CD4-positive, alpha-beta T cell treated with Interferon gamma for 1 hour (primary cell): ENCODE measurements at regions not wholly inside any gene's neighbourhood (a gene's known extent, or its start where the extent isn't known, plus 50 kb on each side); places are given as distances from the start of the nearest gene placed in this dataset.

ENCODE experiments used
- DNase-seq: peaks from one replicate; pipeline ENCODE4 v3.0.0-alpha.2; 2020

DNA sequence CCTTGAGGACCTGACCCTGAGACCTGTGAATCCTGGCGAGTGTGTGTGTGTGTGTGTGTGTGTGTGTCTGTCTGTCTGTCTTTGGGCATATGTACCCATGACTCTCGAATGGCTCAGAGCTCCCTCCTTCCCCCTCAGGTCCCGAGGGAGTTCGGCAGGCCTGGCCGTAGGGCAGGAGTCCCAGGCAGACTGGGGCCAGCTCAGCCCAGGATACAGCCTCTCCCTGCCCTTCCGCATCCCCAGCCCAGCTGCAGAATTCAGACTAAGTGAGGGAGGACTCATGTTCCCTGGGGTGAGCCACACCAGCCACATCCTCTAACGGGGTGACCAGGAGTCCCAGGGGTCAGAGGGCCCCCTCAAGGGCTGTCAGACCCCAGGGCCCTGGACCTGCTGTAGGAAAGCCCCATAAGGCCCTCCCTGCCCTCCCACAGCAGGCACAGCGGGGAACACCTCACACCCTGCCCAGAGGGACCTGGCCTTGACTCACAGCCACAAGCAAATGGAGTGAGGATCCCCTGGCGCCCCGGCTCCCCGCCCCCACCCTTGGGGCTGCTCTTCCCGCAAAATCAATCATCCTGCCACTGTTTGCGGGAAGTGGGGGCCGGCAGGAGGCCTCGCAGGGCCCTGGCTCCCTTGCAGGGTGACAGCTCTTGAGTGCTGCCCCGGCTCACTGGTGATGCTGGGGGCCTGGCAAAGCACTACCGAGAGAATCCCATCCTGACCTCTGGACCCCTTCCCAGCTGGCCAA is 101.7 kb upstream of the CASZ1 start:
- DNase-seq, result no peak

DNA sequence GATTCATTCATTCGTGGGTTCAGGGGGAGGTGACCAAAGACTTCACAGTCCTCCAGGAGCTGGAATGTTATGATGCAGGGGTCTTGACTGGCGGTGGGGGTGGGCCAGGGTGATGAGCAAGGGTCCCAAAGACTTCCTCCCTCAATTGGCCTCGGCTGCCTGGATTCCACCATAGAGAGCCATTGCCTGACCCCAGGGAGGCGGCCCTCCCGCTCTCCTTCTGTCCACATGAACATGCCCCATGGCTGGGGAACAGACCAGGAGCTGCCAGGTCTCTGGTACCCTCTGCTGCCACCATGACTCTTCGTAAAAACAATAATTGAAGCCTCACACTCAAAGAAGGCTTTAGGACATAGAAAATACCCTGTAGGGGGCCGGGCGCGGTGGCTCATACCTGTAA is 102.5 kb upstream of the CASZ1 start:
- DNase-seq, result no peak

DNA sequence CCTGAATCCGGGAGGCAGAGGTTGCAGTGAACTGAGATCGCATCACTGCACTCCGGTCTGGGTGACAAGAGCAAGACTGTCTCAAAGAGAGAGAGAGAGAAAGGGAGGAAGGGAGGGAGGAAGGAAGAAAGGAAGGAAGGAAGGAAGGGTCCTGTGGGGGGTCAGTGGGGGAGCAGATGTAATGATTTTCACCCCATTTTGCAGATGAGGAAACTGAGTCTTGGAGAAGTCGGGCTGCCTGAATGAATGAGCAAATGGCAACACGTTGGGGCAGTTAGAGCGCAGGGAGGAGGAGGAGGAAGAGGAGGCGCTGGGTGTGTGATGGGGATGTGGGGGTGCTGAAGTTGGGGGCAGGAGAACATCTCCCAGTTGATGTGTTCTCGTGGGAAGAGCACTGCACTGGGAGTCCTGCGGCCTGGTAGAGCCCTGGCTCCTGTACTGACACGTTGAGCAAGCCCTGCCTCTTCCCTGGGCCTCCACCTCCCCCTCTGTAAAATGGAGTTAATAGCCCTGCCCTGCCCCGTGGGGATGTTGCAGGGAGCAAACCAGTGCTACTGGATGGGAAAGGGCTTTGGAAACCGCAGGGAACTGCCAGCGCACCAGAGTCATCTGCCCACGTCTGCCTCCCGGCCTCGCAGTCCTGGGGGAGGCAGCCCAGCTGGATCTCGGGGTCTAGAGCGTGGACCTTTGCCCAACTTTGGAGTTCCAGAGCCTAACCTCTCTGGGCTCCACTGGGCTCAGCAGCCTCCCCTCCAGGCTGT is 103.2 kb upstream of the CASZ1 start:
- DNase-seq, result no peak

DNA sequence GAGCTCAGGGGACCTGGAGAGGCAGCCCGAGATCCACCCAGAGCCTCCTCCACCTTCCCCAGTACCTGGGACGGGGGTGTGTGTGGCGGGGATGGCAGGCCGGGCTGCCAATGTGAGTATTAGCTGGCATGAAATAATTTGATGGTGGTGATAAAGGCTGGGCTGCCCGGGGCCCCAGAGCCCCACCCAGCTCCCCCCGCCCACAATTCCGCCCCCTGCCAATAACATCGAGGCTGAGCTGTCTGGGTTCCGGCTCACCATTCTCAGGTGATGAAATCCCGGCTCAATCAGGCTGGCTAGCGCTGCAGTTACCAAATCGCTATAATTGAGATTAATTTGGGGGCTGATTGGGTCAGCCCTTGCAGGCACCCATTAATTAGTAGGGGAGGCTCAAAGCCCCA is 103.8 kb upstream of the CASZ1 start:
- DNase-seq, result no peak

DNA sequence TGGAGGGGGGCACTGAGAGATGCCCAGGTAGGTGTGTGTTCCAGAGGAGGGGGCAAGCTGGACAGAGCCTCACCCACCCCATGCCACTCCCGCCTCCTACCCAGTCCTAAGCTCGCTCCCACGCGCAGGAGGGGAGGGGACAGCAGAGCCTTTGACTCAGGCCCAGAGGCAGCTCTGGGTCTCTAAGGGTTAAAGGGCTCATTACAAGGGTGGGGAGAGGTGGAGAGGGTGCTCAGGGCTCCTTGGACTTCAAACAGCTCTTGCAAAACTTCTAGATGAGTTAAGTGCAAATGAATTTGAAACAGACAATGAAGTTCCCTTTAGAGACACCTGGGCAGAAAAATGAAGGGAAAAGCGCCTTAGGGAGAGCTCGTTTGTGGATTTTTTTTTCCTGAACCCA is 104.2 kb upstream of the CASZ1 start:
- DNase-seq, result no peak

DNA sequence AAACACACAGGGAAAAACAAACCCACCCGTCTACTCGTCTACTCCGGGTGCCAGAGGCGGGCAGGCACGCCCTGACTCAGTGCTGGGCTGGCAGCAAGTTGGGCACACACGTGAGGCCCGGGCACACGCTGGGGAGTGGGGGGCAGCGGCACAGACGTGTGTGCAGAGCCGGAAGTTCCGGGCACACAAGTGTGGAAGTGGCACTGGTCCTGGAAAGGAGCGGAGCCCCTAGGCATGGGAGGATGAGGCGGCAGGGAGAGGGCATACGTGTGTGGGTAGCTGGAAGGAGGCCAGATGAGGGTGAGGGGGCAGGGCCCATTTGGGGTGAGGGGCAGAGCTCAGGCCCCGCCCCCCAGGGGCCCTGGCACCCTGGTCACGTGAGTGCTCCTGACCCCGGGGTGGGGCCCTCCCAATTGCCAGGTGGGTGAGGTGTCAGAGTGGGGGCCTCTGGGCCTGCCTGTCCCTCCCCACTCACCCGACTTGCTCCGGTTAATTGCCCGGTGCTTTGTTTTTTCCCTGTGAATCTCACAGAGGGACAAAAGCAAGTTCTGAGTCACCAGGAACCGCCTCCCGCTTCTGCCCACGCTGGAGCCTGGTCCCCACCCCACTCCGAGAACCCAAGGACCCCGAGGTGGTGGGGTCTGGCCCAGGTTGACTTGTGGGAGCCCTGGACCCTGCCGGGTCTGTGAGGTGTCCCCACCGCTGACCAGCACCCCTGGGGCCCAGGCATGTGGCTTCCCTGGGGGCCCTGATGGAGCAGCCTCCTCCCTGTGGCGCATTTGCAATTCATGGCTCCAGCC is 104.8 kb upstream of the CASZ1 start:
- DNase-seq, result no peak

DNA sequence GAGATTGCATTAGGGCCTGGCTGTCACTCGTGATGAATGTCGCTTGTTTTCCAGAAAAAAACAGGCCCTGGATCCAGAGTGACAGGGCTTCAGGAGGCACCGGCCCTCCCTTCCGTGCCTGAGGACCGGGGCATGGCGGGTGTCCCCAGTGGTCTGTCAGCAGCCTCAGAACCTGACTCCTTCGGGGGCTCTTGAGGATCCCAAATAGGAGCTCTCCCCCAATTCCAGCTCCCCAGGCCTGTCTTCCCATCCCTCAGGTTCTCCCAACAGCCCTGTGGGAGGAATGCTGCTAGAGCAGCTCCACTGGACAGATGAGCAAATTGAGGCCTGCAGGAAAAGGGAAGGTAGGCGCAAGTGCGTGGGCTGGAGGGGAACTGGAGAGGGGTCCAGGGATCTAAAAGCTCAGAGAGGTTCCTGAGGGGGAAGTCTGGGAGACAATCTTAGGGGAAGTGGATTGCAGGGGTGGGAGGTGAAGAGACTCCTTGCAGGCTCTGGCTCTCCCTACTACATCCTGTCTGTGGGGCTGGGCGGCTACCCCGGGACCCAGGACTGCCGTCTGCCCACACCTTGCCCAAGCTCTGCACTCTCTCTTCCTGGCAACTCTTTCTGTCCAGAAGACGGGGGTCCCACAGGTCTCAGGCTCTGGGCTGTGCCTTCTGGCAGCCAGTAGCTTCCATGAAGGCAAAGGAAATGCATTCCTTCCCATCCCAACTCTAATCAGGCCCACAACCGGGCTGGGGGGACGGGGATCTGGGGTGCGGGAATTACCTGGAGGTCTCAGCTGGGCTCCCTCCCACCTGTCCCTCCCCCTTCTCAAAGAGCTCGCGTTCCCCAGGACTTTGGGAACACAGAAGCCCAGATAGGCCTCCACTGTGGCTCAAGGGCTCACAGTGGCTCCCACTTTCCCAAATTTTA is 105.7 kb upstream of the CASZ1 start:
- DNase-seq, result no peak

DNA sequence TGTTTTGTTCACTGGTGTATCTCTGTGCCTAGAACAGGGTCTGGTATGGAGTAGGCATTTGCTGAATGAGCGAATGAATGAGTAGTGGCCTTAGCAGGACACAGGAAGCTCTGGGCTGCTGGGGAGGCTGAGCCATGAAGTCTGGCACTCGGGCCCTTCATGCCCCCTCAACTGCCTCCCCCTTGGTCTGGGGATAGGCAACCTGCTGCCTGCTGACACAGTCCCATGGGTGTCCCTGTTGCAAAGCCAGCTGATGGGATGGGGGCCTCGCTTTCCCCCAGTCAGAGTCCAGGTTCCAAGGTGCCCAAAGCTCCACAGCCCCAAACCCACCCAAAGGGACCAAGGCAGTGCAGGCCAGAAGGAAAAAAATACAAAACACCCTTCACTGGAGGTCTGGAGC is 107.0 kb upstream of the CASZ1 start:
- DNase-seq, result no peak

DNA sequence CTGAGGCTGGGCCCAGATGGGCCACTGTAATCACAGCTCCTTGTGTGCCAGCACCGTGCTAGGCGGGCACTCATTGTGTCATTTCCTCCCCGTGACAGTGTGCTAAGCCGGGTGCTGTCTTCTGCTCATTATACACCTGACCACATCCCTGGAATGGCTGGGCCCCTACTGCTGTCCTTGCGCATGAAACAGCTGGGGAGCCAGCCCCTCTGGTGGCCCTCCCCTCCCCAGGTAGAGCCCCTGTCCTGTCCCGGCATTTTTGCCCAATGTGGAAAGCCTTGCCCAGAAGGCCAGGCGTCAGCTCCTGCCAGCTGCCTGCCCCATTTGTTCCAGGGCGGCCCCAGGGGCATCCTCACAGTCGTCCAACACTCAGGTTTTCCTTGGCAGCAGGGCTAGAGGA is 107.4 kb upstream of the CASZ1 start:
- DNase-seq, result no peak

DNA sequence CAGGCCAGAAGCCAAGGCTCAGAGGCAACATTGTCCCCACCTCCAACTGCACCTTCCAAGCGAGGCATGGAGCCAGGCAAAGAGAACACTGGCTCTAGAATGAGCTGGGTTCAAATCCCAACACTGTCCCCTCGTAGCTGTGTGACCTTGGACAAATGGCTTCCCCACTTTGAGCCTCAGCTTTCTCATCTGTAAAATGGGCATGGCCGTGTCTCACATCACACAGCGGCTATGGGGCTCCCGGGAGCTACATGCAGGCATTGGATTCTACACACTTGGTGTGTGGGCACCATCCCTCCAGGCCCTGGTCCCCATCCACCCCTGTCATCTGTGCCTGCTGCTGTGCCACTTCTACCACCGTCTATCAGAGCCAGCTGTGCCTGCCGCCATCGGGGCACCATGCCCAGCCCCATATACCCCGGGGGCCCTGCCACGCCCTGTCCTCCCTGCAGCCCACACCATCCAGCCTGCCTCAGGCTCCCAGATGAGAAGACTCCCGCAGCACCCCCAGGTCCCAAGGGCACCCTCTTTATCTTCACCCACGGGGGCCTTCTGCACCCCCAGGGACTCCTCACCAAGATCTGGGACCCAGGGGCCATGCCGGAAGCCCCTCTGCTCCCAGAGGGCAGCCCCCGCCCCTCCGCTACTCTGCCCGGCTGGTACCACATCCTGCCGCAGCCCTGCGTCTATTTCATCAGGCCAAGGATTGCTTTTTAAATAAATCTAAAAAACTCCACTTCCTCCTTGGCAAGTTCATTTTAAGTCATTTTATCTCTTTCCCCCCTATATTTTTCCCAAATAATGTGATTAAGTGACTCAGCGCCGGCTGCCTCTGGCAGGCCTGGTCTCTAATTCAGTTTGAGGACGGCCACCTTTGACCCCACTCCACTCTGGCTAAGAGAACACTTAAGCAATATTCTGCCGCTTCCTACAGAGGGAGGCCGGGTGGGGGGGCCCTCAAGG is 107.8 kb upstream of the TARDBP start:
- peak; percentile 24 for DNase-seq

DNA sequence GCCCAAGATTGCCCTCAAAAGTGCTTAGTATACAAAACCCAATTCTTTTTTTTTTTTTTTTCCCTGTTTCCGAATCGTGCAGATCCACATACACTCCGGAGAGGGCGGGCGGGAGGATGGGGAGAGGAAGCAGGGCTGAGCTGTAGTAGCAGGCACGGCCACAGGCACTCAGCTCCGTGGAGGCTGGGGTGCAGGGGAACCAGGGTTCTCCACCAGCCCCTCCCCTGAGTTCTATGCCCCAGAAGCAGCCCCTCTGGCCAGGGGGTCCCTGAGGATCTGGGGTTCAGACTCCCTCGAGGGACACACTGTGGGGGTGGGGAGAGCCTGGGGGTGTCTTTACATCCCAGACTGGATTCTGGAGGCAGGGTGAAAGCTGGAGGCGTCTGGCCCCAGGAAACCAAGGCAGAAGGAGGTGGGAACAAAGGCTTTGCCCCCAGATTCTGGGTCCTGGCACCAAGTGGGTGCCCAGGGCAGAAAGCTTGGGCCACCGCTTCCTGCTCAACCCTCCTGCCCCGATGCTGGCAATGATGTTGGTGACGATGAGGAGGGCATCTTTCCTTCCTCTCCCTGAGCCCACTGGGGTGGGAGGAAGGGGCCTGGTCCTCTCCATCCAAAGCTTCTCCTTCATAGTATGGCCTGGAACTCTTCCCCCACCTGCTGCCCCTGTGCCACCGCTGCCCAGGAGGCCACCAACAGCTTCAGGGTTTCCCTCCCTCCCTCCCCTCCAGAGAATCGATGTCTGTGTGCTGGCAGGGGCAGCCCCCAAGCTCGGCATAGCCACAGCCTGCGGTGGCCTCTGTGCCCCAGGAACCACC is 106.4 kb upstream of the TARDBP start:
- no peak for DNase-seq

DNA sequence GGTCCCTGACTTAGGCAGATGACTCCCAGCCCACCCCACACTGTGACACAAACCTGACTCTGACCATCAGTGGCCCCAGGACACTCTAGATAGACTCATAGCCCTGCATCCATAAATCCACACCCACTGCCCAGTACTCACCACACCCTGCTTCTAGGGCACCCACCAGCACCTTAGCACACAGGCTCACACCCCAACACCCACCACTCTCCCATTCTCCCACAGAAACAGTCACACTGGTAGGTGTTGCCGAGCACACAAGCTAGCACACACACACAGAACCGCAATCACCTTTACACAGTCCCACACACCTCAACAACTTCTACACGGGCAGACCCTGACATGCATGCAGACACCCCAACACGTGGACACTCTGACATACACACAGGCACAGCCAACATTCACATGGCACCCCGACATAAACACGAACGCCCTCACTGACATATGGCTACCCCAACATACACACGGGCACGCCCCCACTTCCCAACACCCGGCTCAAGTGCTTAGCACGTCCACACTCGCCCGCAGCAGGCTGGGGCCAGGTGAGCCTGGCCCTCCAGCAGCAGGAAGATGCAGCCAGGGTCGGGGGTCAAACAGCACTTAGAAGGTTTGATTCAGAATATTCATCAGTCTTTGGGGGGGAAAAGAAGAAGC is 105.5 kb upstream of the TARDBP start:
- DNase-seq, result no peak

DNA sequence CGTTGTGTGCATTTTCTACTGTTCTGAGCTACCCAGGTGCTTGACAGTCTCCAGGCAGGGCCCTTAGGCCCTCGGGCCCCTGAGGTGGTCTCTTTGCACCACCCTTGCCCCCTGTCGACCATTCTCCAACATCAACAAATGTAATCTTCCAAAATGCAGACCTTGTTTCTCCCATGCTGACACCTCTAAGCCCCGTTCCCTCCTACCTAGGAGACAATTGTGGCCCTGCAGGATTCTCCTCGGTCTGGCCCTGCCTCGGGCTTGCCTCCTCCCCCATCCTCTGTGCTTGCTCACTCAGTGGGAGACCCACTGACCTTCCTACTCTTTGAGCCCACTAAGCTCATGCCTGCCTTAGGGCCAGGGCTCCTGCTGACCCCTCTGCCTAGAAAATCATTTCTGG is 104.2 kb upstream of the TARDBP start:
- DNase-seq, result no peak

DNA sequence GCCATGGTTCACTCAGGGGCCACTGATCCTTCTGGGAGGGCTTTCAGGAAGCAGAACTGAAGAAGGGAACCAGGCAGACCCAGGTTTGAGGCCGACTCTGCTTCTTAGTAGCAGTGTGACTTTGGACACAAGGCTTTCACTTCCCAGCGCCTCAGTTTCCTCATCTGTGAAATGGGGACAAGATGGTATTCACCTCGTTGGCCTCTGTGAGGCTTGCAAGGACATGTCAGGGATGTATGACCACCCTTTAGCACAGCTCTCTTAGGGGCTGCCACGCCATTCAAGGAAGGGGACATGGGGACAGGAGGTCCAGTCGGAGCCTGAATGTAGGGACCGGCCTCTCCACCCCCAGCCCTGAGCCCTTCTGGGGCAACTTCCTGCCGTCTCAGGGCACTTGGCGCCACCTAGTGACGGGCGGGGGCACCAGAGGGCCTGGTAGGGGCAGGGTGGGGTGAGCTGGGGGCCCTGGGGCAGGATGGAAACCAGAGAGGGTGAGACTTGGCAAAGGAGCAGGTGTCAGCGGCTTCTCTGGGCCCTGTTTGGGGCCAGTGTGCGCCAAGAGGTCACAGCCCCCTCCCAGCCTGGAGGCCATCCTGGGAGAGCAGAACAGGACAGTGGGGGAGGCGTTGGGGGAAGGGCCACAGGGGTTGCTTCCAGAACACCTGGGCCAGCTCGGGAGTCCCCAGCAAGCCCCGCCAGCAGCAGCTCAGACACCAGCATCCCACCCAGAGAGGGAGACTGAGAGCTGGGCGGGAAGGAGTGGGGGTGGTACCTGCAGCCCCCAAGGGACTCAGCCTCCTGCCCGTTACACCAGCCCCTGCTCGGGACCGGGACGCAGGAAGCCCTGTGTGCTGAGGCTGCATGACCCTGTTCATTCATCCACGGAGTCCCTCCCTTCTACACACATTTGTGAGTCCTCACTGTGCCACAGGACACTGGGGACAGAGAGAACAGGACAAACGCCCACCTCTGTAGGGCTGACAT is 102.5 kb upstream of the TARDBP start:
- peak; percentile 64 for DNase-seq

DNA sequence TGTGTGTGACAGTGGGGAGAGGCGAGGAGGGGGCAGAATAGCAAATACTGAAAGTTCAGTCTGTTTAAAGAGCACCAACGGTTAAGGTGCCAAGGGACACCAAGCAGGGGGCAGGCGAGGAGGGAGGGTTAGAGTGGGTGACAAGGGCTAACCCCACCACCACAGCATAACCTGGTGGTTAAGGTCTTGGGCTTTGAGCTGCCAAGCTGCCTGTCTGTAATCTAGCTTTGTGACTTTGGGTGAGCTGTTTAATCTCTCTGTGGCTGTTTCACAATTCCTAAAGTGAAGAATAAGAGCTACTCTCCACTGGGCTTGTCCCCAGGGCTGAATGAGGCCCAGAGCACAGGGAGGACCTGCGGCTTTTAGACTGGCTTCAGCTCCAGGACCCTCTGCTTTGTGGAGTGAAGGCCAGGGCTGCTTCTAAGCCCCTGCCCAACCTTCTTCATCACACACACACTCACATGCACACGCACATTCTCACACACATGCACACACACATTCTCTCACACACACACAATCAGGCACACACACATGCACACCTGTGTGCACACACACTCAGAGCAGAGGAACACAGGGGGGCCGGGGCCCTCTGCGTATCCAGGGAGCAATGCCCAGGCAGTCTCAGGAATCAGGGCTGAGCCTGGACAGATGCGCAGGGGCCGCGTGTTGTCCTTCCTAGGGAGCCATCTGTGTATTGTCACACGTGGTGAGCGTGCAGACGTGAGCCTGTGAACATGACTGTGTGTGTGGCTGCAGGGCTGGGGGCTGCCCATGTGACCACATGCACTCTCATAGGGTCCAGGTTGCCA is 101.6 kb upstream of the TARDBP start:
- DNase-seq, result no peak

DNA sequence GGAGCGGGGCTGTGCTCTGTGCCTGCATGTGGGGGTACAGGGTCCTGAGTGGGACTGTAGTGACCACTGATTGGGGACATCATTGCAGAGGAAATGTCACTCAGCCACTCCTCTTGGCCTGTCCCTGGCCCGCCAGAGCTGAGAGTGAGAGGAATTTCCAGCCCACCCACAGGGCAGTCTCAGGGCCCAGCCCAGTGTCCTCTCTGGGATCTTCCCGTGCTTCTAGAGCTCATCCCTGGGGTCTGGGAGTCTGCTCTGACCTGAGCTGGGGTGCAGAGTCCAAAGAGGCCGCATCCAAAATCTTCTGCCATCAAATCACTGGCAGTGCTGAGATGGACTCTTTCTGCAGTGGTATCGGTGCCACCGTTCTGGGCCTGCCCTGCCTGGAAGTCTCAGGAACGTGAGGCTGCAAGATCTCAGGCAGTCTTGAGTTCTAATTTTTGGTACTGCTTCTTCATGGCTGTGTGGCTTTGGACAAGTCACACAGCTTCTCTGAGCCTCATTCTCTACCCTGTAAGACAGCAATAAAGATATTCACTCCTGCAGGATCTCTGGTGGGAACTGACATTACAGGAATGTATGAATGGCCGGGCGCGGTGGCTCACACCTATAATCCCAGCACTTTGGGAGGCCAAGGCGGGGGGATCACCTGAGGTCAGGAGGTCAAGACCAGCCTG is 100.8 kb upstream of the TARDBP start:
- DNase-seq, result no peak

DNA sequence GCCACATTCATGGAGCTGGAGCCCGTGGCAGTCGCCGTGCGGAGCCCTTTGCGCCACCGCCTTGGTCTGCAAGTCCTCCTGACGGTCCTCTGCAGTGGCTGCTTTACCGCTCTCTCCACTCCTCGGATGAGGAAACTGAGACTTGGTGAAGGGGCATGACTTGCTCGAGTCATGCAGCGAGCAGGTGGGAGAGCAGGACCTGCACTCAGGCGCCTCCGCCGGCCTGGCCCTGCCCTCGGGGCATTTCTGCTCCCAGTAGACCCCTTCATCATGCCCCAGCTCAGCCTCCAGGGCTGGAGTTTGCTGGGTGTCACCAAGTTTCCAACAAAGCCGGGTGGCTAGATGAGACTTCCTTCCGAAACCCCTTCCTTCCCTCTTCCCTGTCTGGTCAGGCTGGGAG is 100.0 kb upstream of the TARDBP start:
- DNase-seq, result no peak
